ENCODE measurements at regions not wholly inside any gene's neighbourhood (a gene's known extent, or its start where the extent isn't known, plus 50 kb on each side); places are given as distances from the start of the nearest gene placed in this dataset.

- H3K27me3 ChIP-seq (replicated peaks; ENCODE audit: insufficient read depth, low read depth, low read length, poor library complexity): no peaks in the 10 kb centered on the region
- H3K4me3 ChIP-seq (ENCODE audit: low read depth, low read length, poor library complexity, severe bottlenecking): no peak overlapping the region
- ChIA-PET POLR2A (ENCODE audit: low non-redundant PET) (no interaction called here), CTCF (no interaction called here)
- intact Hi-C loops (cut with micrococcal nuclease; ENCODE audit: unreplicated experiment): no loop called here
- no peak overlapping the region for H3K27ac ChIP-seq (ENCODE audit: low read depth, low read length, poor library complexity, severe bottlenecking)
- H3K36me3 ChIP-seq (ENCODE audit: insufficient read depth, low read length, poor library complexity, severe bottlenecking): no peaks in the 10 kb centered on the region
- BruUV-seq (replicated peaks): no TSS peak
- TF ChIP-seq, protein P1, sequence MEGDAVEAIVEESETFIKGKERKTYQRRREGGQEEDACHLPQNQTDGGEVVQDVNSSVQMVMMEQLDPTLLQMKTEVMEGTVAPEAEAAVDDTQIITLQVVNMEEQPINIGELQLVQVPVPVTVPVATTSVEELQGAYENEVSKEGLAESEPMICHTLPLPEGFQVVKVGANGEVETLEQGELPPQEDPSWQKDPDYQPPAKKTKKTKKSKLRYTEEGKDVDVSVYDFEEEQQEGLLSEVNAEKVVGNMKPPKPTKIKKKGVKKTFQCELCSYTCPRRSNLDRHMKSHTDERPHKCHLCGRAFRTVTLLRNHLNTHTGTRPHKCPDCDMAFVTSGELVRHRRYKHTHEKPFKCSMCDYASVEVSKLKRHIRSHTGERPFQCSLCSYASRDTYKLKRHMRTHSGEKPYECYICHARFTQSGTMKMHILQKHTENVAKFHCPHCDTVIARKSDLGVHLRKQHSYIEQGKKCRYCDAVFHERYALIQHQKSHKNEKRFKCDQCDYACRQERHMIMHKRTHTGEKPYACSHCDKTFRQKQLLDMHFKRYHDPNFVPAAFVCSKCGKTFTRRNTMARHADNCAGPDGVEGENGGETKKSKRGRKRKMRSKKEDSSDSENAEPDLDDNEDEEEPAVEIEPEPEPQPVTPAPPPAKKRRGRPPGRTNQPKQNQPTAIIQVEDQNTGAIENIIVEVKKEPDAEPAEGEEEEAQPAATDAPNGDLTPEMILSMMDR (conservative IDR thresholded peaks at IDR 0.05; ENCODE audit: low read depth, low read length): no peak
- no peak for TF ChIP-seq EZH2 (IDR thresholded peaks at IDR 0.05; ENCODE audit: borderline replicate concordance, low read depth, low read length, poor library complexity, severe bottlenecking)
- no peaks in the 10 kb centered on the region for H3K9me3 ChIP-seq (ENCODE audit: low read depth, low read length, poor library complexity, severe bottlenecking)
- H3K4me1 ChIP-seq (ENCODE audit: insufficient read depth, low read length, poor library complexity, severe bottlenecking): no peaks in the 10 kb centered on the region
- no peak for DNase-seq (ENCODE audit: low spot score)
Observed at GRCh38 chr6:66689608-66690007, 982.6 kb upstream of the EYS start.

- BruUV-seq (replicated peaks): no TSS peak
Observed at GRCh38 chr6:66687611-66688140, 980.6 kb upstream of the EYS start.

DNA sequence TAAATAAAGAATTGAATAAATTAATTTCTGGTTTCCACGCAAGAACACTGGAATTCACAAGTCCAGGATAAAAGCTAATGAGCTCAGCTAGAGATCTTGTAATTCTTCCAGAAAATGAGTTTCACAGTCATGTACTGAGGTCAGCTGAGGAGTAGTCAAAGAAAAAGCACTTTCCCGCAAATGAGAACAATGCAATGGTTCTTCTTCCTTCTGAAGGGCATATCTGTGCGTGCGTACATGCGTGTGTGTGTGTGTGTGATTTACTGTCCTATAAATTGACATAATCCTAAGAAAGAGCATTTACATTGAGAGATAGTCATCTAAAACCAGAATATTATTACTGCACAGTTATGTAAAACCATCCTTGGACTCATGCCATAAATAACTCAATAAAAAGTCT, 968.9 kb upstream of the EYS start:
- intact Hi-C loops (cut with micrococcal nuclease; ENCODE audit: unreplicated experiment): no loop called here
- no peaks in the 10 kb centered on the region for H3K4me1 ChIP-seq (ENCODE audit: insufficient read depth, low read length, poor library complexity, severe bottlenecking)
- BruUV-seq (replicated peaks): no TSS peak
- TF ChIP-seq EZH2 (IDR thresholded peaks at IDR 0.05; ENCODE audit: borderline replicate concordance, low read depth, low read length, poor library complexity, severe bottlenecking): no peak
- TF ChIP-seq, protein P1 (conservative IDR thresholded peaks at IDR 0.05; ENCODE audit: low read depth, low read length): no peak
- H3K36me3 ChIP-seq (ENCODE audit: insufficient read depth, low read length, poor library complexity, severe bottlenecking): no peaks in the 10 kb centered on the region
- H3K4me3 ChIP-seq (ENCODE audit: low read depth, low read length, poor library complexity, severe bottlenecking): no peak overlapping the region
- CTCF ChIA-PET: no interaction called here
- peak; percentile 14 for DNase-seq (ENCODE audit: low spot score)
- H3K27me3 ChIP-seq (replicated peaks; ENCODE audit: insufficient read depth, low read depth, low read length, poor library complexity): no peaks in the 10 kb centered on the region
- POLR2A ChIA-PET (ENCODE audit: low non-redundant PET): no interaction called here
- H3K9me3 ChIP-seq (ENCODE audit: low read depth, low read length, poor library complexity, severe bottlenecking): no peaks in the 10 kb centered on the region
- H3K27ac ChIP-seq (ENCODE audit: low read depth, low read length, poor library complexity, severe bottlenecking): no peak overlapping the region

More at GRCh38 chr6:66687611-66688140, 980.6 kb upstream of the EYS start:
- CTCF ChIA-PET: no interaction called here
- no peak for DNase-seq (ENCODE audit: low spot score)
- intact Hi-C loops (cut with micrococcal nuclease; ENCODE audit: unreplicated experiment): no loop called here
- Histone ChIP-seq H3K36me3 (ENCODE audit: insufficient read depth, low read length, poor library complexity, severe bottlenecking) (no peaks in the 10 kb centered on the region), H3K27me3 (replicated peaks; ENCODE audit: insufficient read depth, low read depth, low read length, poor library complexity) (no peaks in the 10 kb centered on the region), H3K4me1 (ENCODE audit: insufficient read depth, low read length, poor library complexity, severe bottlenecking) (no peaks in the 10 kb centered on the region), H3K4me3 (ENCODE audit: low read depth, low read length, poor library complexity, severe bottlenecking) (no peak overlapping the region), H3K27ac (ENCODE audit: low read depth, low read length, poor library complexity, severe bottlenecking) (no peak overlapping the region), H3K9me3 (ENCODE audit: low read depth, low read length, poor library complexity, severe bottlenecking) (no peaks in the 10 kb centered on the region)
- TF ChIP-seq, protein P1 (conservative IDR thresholded peaks at IDR 0.05; ENCODE audit: low read depth, low read length): no peak
- no peak for TF ChIP-seq EZH2 (IDR thresholded peaks at IDR 0.05; ENCODE audit: borderline replicate concordance, low read depth, low read length, poor library complexity, severe bottlenecking)
- POLR2A ChIA-PET (ENCODE audit: low non-redundant PET): no interaction called here

Measured in A673 (cell line).